Stimulated activated CD4-positive, alpha-beta T cell treated with anti-CD3 and anti-CD28 coated beads, TNF-alpha, amount 100 ng/mL, for 4 hours (primary cell): ENCODE measurements at regions not wholly inside any gene's neighbourhood (a gene's known extent, or its start where the extent isn't known, plus 50 kb on each side); places are given as distances from the start of the nearest gene placed in this dataset.
"Not testable (repeated sequence)": the region's sequence is repeated elsewhere in the genome, so short reads cannot be mapped to it uniquely, and the experiment has no call there.

ENCODE experiments used
- DNase-seq, 3 experiments: peaks; one replicate each; pipeline ENCODE4 v3.0.0-alpha.2; 2020; ENCODE audit warnings: low read depth in 3 of 3

GRCh38 chr12:131250028-131250950 lies 296.6 kb downstream of the ADGRD1 start:
- no peak for DNase-seq

- no peak for DNase-seq
These were observed 297.2 kb downstream of the ADGRD1 start for GRCh38 chr12:131250951-131251315.

GRCh38 chr12:131251336-131252101 lies 297.8 kb downstream of the ADGRD1 start:
- DNase-seq, result no peak

- DNase-seq, result no peak
These were observed 299.8 kb downstream of the ADGRD1 start for GRCh38 chr12:131253376-131254026.

- DNase-seq, result no peak
These were observed 300.7 kb downstream of the ADGRD1 start for GRCh38 chr12:131254374-131254773.

- no peak for DNase-seq
These were observed 304.7 kb downstream of the ADGRD1 start for GRCh38 chr12:131258398-131258797.

GRCh38 chr12:131260251-131260905 lies 306.7 kb downstream of the ADGRD1 start:
- DNase-seq, result no peak

GRCh38 chr12:131260954-131261353 lies 307.2 kb downstream of the ADGRD1 start:
- no peak for DNase-seq

GRCh38 chr12:131261906-131262305 lies 308.2 kb downstream of the ADGRD1 start:
- DNase-seq, result no peak

- no peak for DNase-seq
These were observed 309.9 kb downstream of the ADGRD1 start for GRCh38 chr12:131263626-131264025.

GRCh38 chr12:131264635-131265034 lies 310.9 kb downstream of the ADGRD1 start:
- no peak for DNase-seq

GRCh38 chr12:131266591-131267467 lies 313.1 kb downstream of the ADGRD1 start:
- no peak for DNase-seq

GRCh38 chr12:131267576-131267975 lies 313.9 kb downstream of the ADGRD1 start:
- no peak for DNase-seq

- not testable (repeated sequence) for DNase-seq
These were observed 314.4 kb downstream of the ADGRD1 start for GRCh38 chr12:131268123-131268522.

GRCh38 chr12:131268571-131268970 lies 314.9 kb downstream of the ADGRD1 start:
- not testable (repeated sequence) for DNase-seq

GRCh38 chr12:131269551-131269950 lies 315.8 kb downstream of the ADGRD1 start:
- DNase-seq, result no peak

- not testable (repeated sequence) for DNase-seq
These were observed 316.3 kb downstream of the ADGRD1 start for GRCh38 chr12:131269977-131270376.

- DNase-seq, result no peak
These were observed 318.0 kb downstream of the ADGRD1 start for GRCh38 chr12:131271724-131272123.

- not testable (repeated sequence) for DNase-seq
These were observed 318.6 kb downstream of the ADGRD1 start for GRCh38 chr12:131272283-131272814.

- no peak for DNase-seq
These were observed 319.7 kb downstream of the ADGRD1 start for GRCh38 chr12:131273291-131273845.
